ENCODE measurements at regions not wholly inside any gene's neighbourhood (a gene's known extent, or its start where the extent isn't known, plus 50 kb on each side); places are given as distances from the start of the nearest gene placed in this dataset.

GRCh38 chr2:219908538-219908937, 281.1 kb downstream of the SLC4A3 start:
- no peak for DNase-seq
- no peak overlapping the region for H3K27ac ChIP-seq
- 97 to 100% methylated on average over 1 to 2 of the region's 2 CpGs for WGBS, 2 donors
- no peak for TF ChIP-seq POLR2A (IDR thresholded peaks at IDR 0.05)
- TF ChIP-seq CTCF (IDR thresholded peaks at IDR 0.05), result no peak
- no peaks in the 10 kb centered on the region for H3K27me3 ChIP-seq
- H3K9me3 ChIP-seq, result no peaks in the 10 kb centered on the region
- intact Hi-C loops (cut with DNase I), result no loop called here
- H3K36me3 ChIP-seq, result no peaks in the 10 kb centered on the region
- no peak overlapping the region for H3K4me3 ChIP-seq (replicated peaks in 1 of 3)
- no peaks in the 10 kb centered on the region for H3K4me1 ChIP-seq

GRCh38 chr2:219911541-219911940, 284.1 kb downstream of the SLC4A3 start:
- H3K27me3 ChIP-seq, result no peaks in the 10 kb centered on the region
- no peaks in the 10 kb centered on the region for H3K36me3 ChIP-seq
- WGBS, 2 donors, result 84 to 85% methylated on average over 4 of the region's 4 CpGs
- no peaks in the 10 kb centered on the region for H3K4me1 ChIP-seq
- intact Hi-C loops (cut with DNase I), result no loop called here
- H3K4me3 ChIP-seq (replicated peaks in 1 of 3), result no peak overlapping the region
- H3K27ac ChIP-seq, result no peak overlapping the region
- no peak for TF ChIP-seq POLR2A (IDR thresholded peaks at IDR 0.05)
- no peak for TF ChIP-seq CTCF (IDR thresholded peaks at IDR 0.05)
- no peaks in the 10 kb centered on the region for H3K9me3 ChIP-seq
- DNase-seq, result no peak

- H3K27ac ChIP-seq, result no peak overlapping the region
- TF ChIP-seq CTCF (IDR thresholded peaks at IDR 0.05), result peak in 4 of 6 experiments; percentile 26 to 59 (median 37)
- no peak for TF ChIP-seq POLR2A (IDR thresholded peaks at IDR 0.05)
- WGBS, 2 donors, result 28 to 34% methylated on average over 7 of the region's 7 CpGs
- H3K9me3 ChIP-seq, result no peaks in the 10 kb centered on the region
- H3K4me1 ChIP-seq, result no peaks in the 10 kb centered on the region
- no peaks in the 10 kb centered on the region for H3K36me3 ChIP-seq
- intact Hi-C loops (cut with DNase I), result no loop called here
- peak; percentile 30 to 54 for DNase-seq
- no peaks in the 10 kb centered on the region for H3K27me3 ChIP-seq
- H3K4me3 ChIP-seq (replicated peaks in 1 of 3), result no peak overlapping the region
Observed at GRCh38 chr2:219912491-219912921, 285.1 kb downstream of the SLC4A3 start.

- Histone ChIP-seq H3K9me3 (no peaks in the 10 kb centered on the region), H3K27me3 (no peaks in the 10 kb centered on the region), H3K4me1 (no peaks in the 10 kb centered on the region), H3K4me3 (replicated peaks in 1 of 3) (no peak overlapping the region), H3K36me3 (no peaks in the 10 kb centered on the region), H3K27ac (no peak overlapping the region)
- TF ChIP-seq POLR2A (IDR thresholded peaks at IDR 0.05) (no peak), CTCF (IDR thresholded peaks at IDR 0.05) (no peak)
- WGBS, 2 donors, result 95 to 100% methylated on average over 5 of the region's 5 CpGs
- intact Hi-C loops (cut with DNase I), result no loop called here
- DNase-seq, result no peak
Observed at GRCh38 chr2:219914577-219914976, 287.1 kb downstream of the SLC4A3 start.

- Histone ChIP-seq H3K4me3 (replicated peaks in 1 of 3) (no peak overlapping the region), H3K4me1 (no peaks in the 10 kb centered on the region), H3K36me3 (no peaks in the 10 kb centered on the region), H3K9me3 (no peaks in the 10 kb centered on the region), H3K27me3 (no peaks in the 10 kb centered on the region), H3K27ac (no peak overlapping the region)
- 75 to 86% methylated on average over 6 of the region's 6 CpGs for WGBS, 2 donors
- TF ChIP-seq POLR2A (IDR thresholded peaks at IDR 0.05) (no peak), CTCF (IDR thresholded peaks at IDR 0.05) (no peak)
- DNase-seq, result no peak
- intact Hi-C loops (cut with DNase I), result no loop called here
Observed at GRCh38 chr2:219916281-219916680, 288.9 kb downstream of the SLC4A3 start.

Measured in thyroid gland (tissue), 4 donors.